ENCODE measurements at regions not wholly inside any gene's neighbourhood (a gene's known extent, or its start where the extent isn't known, plus 50 kb on each side); places are given as distances from the start of the nearest gene placed in this dataset.

DNA sequence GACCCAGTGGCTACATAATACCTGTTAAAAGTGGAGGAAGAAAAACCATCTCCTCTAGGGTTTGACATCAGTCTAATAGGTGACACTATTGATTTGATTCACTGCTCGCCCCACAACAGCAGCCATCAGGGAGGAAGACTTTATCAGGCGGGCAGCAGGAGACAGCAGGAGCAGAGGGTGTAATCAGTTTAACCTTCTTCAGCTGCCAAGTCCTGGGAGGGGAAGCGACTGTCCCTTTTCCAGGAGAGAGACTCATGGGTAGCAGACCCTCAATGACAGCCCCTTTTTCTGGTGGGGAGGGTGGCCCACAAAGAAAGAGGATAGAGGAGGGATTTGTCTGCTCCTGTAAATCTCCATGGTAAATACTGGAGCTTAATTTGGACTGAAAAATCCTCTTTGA is 291.8 kb downstream of the HAPSTR1 start:
- no peak for DNase-seq

DNA sequence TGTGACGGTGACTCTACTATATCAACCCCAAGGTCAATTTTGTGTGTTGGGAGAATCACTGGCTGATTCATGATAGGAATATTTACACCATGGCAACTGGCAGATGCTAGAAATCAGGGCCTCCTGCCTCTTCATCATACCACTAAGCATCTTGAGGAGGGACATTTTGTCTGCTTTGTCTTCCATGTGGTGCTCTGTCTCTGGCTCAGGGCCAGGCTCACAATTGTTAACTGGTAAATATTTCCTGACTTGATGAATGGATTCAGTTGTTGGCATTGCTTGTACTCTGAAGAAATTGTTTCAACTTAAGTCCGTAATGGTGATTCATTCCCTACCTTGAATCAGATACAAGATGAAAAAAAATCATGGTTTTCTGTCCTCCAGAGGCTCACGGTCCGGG is 292.7 kb downstream of the HAPSTR1 start:
- no peak for DNase-seq

DNA sequence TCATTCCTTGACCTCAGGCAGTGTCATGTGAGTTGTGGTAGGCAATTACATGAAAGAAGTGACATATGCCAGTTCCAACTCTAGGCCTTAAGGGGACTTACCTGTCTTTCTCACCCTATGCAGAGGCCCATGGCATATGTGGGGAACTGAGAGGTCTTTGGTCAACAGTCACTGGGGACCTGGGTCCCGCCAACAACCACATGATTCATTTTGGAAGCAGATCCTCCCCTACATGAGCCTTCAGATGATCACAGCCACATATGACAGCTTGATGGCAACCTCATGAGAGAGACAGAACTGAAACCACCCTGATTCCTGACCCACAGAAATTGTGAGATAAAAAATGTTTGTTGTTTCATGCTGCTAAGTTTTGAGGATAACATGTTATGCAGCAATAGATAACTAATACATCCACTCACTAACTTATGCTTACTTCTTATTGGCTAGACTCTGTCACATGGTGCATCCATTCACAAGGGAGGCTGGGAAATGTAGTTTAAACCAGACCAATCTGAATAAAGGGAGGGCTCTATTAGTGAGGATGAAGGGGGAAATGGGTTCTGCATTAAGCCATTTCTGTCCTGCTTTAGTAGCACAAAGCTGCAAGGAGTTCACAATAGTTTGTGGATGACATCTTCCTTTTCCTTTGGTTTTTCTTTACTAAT is 298.2 kb downstream of the HAPSTR1 start:
- no peak for DNase-seq

DNA sequence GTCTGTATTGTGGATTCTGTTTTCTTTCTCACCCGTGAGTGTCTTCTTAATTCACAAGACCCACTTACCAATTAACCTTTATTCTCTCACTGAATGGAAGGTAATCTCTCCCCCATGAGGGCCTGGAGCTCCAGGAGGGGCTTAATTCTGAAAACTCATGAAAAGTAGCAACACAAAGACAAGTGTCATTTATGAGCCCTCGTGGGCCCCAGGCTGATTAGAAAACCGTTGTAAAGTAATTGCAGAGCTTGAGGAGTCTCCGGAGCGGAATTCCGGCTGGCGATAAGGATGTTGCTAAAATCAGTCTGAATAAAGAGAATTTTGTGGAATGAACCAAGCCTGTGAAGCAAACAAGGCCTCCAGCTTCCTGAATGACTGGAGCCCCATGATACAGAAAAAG is 301.5 kb downstream of the HAPSTR1 start:
- DNase-seq: no peak

DNA sequence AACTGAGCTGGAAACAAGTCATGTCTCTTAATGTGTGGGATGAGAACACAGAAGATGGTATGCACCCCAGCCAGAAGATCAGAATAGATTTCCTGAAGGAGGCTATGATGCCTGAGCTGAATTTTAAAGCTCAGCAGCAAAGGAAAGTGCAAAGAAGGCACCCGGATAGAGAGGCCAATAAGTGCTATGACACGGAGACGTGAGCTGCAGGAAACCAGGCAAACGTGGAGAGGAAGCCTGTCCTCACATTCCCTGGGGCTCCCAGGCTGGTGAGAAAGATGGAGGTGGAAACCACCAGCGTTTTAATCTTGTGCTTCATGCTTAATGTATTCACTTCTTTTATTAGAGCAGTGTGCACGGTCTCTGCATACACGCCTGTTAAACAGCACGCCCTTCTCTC is 302.1 kb downstream of the HAPSTR1 start:
- no peak for DNase-seq

DNA sequence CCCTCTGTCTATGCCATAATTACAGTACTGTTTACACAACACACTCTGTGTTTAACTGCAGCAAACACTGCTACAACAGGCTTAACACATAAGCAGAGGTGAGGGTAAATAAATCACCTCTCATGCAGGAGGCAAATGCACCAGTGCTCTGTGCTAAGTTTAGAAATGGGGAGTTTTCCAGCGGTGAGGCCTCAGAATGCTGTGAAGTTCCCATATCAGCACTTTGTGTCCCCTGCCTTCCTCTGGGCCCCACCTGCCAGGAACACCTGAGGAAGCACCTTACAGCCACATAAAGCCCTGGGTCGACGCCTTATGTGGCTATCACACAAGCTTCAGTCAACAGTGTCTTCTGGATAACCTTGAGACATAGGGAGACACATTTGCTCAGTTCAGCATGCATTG is 304.5 kb downstream of the HAPSTR1 start:
- DNase-seq: no peak

DNA sequence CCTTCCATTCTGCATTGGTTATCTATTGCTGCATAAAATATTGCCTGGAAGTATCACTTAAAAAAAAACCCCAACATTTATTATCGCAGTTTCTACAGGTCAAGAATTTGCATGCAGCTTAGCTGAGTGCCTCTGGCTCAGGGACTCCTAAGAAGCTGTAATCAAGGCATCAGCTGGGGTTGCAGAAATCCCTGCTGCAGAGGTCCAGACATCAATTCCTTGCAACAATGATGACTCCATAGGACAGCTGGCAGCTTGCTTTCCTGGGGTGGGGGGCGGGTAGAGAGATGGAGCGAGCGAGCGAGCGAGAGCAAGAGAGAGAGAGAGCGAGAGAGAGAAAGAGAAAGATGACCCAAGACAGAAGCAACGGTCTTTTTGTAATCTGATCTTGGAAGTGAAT is 308.1 kb downstream of the HAPSTR1 start:
- DNase-seq: no peak

DNA sequence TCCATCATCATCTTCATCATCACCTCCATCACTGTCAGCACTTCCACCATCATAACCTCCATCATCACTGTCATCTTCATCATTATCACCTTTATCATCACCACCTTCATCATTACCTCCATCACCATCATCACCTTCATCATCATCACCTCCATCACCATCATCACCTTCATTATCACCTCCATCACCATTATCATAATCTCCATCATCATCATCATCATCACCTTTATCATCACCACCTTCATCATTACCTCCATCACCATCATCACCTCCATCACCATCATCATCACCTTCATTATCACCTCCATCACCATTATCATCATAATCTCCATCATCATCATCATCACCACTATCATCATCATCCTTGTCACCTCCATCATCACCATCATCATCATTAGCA is 309.7 kb downstream of the HAPSTR1 start:
- DNase-seq: no peak

DNA sequence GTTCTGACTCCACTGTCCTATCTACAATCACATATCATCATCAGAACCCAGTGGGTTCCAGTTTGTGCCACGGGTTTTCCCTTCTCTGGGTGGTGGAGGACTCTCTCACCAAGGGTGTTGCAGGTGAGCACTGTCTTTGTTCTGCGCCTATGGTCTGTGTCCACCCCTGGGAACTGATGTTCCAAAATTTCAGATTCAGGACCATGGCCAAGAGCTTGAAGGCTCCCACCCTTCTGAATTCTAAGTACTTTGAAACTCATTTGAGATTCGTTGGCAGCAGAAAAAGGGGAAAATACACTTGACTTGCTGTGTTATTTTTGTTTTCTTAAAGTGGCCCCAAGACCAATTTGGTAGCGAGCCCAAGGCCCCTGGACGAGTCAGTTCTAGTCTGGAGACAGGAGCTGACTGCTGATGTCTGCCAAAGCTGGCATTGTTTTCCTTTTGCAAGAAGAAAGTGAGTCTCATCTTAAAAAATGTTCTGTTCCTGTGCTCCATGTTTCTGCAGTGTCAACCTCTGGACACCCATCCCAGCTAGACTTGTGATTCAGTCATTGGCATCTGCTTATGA is 310.9 kb downstream of the HAPSTR1 start:
- no peak for DNase-seq

DNA sequence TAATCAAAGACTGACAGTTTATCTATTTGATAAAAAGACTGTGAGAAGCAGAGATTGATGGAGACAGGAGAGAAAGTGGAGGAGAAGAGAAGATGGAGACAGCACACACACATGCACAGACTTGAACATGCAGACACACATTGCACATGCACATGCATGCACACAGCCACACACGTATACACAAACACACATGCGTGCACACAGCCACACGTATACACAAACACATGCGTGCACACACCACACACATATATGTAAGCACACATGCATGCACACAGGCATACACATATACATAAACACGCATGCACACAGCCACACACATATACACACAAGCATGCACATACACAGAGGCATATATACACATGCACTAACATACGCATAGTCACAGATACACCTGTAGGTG is 313.4 kb downstream of the HAPSTR1 start:
- no peak for DNase-seq

DNA sequence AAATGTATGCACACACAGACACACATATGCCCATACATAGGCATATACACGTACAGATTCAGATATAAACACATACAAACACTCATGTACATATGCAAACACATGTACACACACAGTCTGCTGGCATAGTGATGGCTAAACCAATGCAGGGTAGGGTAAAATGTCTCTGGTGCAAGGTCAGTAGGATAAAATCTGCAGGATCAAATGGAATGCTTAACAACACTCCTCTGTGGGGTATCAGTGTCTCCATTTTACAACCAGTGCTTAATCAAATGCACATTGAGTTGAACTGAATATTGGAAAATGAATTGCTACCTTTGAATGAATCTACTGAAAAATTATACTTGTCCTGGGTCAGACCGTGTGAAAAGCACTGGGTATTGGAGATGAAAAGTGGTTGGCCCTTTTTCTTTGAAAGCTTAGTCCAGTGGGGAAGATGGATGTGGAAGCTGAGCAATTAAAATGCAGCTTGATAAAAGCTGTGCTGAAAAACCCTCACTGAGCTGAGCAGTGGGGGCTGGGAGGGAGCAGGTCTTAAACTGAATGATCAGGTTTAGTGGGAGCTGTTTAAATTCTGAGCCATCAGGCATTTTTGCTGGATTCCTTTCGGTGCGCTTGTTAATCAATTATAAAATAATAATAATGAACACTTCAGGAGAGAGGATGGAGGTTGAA is 314.7 kb downstream of the HAPSTR1 start:
- no peak for DNase-seq

DNA sequence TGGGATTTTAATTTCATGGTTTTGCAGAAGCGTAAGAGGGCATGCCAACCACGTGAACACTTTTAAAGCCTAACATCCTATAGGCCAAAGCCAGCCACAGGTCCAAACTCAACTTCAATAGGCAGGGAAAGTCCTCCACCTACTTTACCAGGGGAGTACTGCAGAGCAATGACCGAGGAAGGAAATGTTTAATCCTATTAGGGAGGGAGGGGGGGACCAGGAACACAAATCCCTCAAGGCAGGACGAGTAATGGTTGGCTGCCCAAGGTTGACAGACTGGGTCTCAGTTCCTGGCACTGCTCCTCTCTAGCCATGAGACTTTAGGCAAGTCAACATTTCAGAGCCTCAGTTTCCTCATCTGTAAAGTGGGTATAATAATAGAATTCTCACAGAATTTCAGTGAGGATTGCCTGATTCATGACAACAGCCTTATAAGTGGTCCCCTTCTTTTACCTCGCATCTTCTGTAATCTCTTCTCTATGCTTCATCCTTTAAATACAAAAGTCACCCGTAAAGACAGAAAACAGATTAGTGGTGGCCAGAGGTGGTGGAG is 315.8 kb downstream of the HAPSTR1 start:
- DNase-seq: no peak

DNA sequence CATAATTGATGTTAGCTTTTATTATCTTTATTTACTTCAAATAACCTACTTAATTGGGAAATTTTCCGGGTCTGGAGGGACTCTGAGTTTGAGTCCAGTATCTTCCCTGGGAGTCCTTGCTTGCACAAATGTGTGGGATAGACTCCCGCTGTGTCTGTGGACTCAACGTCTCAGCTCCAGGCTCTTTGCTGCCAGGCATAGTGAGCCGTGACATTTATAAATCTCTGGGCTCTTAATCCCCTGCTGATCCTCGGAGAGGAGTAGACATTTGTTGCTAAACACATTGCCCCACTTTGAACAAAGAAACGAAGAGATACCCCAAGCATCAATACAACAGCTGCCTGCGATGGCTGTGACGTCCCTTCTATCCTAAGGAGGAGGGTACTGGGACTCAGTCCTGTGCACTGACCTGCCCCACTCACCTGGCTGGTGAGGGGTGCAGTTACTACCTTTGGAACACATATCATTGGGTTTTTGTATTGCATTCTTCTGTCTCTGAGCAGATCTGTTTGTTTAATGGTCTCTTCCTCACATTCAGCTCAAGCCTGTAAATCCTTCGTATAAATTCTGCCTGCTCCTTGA is 316.9 kb downstream of the HAPSTR1 start:
- DNase-seq: peak; percentile 62

DNA sequence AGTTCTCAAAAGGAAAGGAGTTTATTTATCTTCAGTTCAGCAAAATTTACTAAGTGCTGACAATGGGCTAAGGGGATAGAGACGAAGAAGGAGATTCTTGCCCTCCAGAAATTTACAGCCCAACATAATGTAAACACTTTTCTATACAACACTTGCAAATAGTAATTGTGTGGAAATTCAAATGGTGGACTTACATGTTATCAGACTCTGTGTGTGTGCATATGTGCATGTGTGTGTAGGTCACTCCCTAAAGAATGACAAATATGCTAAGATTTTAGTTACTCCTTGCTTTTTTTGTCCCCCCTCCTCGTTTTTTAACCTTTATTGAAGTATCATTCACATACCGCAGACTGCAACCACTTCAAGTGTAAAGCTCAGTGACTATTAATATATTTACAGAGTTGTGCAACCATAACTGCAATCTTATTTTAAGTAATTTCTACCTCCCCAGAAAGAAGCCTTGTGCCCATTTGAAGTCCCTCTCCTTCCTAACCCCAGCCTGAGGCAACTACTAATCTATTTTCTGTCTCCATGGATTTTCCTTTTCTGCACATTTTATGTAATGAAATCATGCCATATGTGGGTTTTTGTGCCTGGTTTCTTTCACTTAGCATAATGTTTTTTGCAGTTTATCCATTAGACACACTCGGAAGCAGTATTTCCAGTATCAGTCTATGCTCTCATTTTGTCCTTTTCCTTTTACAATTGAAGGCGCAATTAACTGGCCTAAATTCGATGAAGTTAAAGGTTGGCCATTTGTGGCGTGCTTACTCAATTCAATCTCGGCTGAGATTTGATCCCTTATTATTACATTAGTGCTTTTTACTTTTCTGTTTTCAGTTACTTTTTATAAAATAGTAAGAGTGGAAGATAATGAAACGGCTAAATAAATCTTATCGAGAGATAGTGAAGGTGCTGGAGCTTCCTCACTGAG is 318.4 kb downstream of the HAPSTR1 start:
- DNase-seq: peak; percentile 51

DNA sequence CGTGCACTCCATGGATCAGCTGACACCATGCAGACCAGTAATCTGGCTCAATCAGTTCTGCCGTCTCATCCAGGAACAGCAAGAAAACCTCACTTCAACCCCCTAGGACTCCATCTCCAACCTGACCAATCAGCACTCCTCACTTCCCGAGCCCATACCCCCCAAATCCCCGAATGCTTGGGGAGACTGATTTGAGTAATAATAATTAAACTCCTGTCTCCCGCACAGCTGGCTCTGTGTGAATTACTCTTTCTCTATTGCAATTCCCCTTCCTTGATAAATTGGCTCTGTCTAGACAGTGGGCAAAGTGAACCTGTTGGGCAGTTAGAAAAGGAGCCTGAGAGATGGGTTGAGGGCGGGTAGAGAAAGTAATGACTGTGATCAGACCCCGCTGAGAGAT is 320.0 kb downstream of the HAPSTR1 start:
- DNase-seq: no peak

DNA sequence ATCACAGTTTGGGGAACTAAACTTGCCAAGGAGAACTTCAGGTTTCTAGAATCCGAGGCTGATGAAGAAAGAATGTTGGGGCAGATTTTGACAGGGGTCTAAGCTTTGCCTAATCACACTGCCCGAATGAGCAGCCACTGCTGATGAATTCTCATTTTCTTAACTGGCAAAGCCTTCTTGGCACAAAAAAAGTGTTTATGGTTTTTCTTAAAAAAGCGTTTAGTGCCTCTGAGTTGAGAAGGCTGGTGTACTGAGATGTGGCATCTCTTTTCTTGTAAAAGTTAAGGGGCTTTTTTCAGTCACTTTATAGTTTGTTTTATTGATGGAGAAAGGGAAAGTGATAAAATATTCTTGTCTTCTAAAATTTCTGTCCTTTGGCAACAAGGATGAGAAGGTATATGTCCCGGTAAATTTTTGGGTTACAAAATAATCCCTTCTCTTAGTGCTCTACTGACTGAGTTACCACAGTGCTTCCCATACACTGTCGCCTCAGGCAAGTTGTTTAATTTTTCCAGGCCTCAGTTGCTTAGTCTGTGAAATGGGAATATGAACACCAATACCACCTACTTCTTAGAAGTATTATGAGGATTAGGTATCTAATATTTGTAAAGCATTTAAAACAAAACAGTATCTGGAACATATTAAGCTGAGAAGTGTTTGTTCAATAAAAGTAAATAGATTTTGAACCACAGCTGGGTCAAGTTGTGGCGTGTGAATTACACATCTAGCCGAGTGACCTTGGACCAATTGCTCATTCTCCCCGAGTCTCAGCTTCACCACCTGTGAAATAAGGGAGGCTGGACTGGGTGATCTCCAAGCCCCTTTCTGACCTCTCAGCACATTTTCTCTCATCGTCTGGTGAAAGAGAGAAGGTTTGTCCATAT is 320.8 kb downstream of the HAPSTR1 start:
- no peak for DNase-seq

DNA sequence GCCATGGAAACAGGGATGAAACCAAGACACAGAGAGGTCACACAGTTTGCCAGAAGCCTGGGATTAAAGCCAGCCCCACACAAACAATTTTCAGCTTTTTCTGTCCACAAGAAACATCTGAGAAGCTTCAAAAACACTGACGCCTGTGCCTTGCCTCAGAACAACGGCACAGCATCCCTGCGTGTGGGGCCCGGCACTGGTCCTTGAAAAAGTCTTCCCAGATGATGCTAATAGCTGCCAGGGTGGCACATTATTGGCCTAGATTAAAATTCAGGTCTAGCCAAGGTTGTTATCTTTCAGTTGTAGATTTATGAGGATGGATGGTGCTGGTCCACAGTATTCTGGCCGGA is 321.4 kb downstream of the HAPSTR1 start:
- DNase-seq: no peak

DNA sequence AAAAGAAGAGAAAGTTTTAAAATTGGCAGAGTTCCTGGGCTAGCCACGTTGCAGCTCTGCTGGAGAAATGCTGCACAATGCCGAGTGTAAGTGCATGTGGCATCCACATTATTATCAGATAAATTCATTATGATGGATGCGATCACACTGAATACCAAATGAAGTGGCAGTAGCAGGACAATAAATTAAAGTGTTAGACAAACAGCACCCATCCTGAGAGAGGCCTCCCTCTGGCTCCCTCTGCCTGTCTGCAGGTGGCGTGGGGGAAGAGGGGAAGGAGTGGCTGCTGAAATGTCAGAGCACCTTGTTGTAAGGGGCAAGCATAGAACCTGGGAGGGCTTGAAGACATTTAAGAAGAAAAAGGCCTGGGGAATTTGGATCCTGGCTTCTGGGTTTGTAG is 324.1 kb downstream of the HAPSTR1 start:
- DNase-seq: no peak

DNA sequence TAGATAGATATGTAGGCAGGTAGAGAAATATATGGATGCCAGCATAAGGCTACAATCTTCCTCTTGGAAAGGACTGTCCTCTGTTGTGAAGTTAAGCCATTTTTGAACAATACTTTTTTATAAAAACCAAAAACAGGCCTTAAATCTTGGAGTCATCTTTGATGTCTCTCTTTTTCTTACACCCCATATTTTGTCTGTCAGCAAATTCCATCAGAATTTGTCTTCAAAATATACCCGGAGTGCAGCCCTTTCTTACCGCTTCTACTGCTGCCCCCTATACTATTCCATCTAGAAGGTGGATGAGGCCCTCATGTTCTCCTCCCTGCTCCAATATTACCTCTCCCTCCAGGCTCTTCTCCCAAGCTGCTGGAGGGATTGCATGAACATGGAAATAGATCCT is 326.5 kb downstream of the HAPSTR1 start:
- DNase-seq: no peak

DNA sequence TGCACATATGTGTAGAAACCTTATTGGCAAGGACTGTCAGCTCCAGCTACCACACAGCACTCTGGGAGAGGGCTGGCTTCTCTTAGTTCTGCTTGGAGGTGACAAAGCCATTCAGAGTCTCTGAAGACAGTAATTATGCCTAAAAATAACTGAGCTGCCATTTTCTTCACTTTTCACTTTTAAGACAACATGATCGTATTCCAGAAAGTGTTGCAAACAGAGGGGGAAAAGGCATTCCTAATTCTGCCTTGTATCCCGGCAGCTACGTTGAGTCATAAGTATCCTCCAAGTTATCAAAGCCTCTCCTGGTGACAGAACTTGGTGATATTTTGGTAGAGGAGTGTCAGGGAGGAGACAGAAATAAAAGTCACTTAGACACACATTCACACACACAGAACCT is 327.7 kb downstream of the HAPSTR1 start:
- no peak for DNase-seq

DNA sequence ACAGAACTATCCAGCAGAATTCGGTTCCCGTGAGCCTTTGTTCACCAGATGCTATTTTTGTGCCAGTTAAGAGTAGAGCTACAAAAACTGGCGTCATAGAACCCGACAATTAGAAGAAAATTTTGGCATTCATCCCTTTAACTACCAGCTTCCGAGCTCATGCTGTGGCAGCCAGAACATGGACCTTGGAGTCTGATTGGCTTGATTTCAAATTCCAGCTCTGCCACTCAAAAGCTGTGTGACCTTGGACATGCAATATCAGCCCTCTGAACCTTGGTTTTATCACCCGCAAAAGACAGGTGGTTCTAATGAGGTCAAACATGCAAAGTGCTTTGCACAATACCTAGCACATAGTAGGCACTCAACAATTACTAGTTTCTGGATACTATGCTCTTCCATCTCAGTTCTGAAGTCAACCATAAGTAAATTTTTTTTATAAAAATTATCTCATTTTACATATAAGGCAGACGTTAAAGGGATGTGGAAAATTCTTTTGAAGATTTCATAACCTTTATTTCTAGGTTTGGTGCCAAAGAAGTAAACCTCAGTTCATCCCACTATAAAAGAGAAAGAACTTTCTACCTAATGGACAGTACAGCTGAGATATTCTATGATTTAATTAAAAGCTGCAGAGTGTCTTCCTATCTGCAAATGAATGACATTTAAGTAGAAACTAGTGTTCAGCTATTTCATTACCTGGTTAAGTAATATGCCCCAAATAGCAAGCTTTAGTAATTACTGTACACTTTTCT is 331.5 kb downstream of the HAPSTR1 start:
- DNase-seq: no peak
